ENCODE measurements at regions not wholly inside any gene's neighbourhood (a gene's known extent, or its start where the extent isn't known, plus 50 kb on each side); places are given as distances from the start of the nearest gene placed in this dataset.

DNA sequence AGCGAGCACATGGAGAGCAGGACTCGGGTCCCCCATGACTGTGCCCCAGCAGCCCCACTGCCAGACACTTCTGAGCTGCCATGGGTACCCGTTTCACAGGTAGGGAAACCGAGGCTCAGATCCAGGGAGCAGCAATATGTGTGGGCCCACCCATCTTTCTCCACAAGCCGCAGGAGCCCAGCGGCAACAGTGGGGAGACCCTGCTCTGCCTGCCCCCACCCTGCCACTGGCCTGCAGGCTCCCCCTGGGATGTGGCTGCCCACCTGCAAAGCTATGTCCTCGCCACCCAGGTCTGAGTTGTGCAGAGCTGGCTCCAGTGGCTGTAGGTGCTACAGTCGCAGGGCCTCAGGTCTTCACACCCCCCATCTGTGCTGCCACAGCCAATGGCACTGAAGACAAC is 50.6 kb upstream of the C1QTNF9B start:
- Histone ChIP-seq H3K27ac (no peak overlapping the region), H3K4me1 (replicated peaks in 1 of 2) (no peaks in the 10 kb centered on the region), H3K4me3 (no peak overlapping the region)
- ATAC-seq (replicated peaks in 6 of 8), result no peak
- in situ Hi-C loops (cut with MboI; ENCODE audit: low pct_unique_long_range_greater_than_20kb in 2 of 9, low sequenced_read_pairs in 9 of 9, unreplicated experiment in 9 of 9), result no loop called here
- WGBS, 10 experiments, result no CpG with 5 or more reads among the region's 8 CpGs

DNA sequence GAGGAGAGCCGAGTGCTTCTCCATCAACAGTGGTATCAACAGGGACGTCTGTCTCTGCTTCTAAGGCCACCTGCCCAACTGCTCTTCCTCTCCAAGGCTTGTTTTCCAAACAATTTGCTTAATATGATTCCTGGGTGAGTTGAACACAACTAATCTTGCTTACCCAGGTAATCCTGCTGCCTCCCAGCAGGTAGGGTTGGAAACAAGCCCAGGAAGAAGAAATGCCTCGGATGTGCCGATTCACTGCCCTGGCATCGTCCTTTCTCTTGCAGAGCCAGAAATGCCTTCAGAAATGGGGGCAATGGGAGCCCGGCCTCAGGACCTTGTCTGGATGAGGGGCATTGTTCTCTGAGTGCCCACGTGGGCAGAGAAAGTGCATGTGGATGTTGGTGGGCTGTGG is 51.9 kb upstream of the C1QTNF9B start:
- in situ Hi-C loops (cut with MboI; ENCODE audit: low pct_unique_long_range_greater_than_20kb in 2 of 9, low sequenced_read_pairs in 9 of 9, unreplicated experiment in 9 of 9), result no loop called here
- no peak for ATAC-seq (replicated peaks in 6 of 8)
- Histone ChIP-seq H3K4me3 (no peak overlapping the region), H3K27ac (no peak overlapping the region), H3K4me1 (replicated peaks in 1 of 2) (no peaks in the 10 kb centered on the region)
- WGBS, 10 experiments, result 20 to 96% (median 77%) methylated on average over 1 to 5 of the region's 7 CpGs; no CpG with 5 or more reads in 2 of the 10 experiments

DNA sequence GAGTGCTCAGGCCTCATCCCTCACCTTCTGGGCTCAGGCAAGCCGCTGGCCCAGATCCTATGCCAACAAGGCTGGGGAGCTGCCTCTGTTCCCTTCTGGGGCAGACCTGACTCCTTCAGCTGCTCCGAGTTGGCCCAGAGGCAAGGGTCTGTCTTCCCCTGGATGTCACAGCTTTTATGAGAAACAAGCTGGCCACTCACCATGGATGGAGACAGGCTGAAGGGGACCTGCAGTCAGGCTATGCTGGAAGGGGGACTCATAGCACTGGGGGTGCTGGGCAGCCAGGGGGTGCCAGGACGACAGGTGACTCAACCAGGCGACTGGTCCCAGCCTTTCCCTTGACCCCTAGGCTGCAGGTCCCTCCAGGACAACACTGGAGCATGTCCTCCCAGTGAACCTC is 52.4 kb upstream of the C1QTNF9B start:
- H3K4me1 ChIP-seq (replicated peaks in 1 of 2), result no peaks in the 10 kb centered on the region

DNA sequence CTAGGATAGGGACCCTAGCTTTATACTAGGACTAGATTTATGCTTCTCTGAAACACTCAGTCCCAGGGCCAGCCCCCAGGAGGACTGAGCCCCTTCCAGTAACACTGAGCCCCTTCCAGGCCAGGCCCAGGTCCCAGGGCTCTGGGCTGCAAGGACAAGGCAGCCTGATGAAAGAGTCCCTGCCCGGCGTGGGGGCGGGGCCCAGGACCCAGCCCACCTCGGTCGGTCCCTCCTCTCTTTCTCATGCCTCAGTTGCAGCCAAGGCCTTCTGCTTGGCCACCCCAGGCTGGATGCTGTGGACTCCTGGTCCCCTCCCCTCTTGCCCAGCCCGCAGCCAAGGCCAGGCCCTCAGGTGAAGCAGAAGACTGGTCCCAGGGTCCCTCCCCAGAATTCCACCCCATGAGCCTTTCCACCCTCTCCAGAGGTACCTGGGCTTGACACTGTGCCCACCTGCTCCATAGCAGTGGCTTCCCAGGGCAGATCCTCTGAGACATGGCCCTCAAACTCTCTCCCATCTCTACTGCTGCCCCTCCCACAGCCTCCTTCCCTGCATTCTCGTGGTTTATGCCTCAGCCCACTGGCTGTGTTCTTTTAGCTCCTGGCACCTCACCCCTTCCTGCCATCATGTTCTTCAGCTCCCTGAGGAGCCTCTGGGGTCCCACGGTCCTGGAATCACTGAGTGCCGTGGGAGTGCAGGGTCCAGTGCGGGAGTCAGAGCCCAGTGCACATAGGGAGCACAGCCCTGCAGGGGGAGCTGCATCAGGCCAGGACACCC is 53.6 kb upstream of the C1QTNF9B start:
- WGBS, 10 experiments, result 50 to 100% (median 92%) methylated on average over 1 to 8 of the region's 10 CpGs; no CpG with 5 or more reads in 6 of the 10 experiments
- no peak overlapping the region for H3K27ac ChIP-seq
- no peaks in the 10 kb centered on the region for H3K4me1 ChIP-seq (replicated peaks in 1 of 2)
- no peak overlapping the region for H3K4me3 ChIP-seq
- no peak for ATAC-seq (replicated peaks in 6 of 8)
- in situ Hi-C loops (cut with MboI; ENCODE audit: low pct_unique_long_range_greater_than_20kb in 2 of 9, low sequenced_read_pairs in 9 of 9, unreplicated experiment in 9 of 9), result no loop called here

More for the DNA sequence above, 52.4 kb upstream of the C1QTNF9B start:
- Histone ChIP-seq H3K27ac (no peak overlapping the region), H3K4me3 (no peak overlapping the region)
- in situ Hi-C loops (cut with MboI; ENCODE audit: low pct_unique_long_range_greater_than_20kb in 2 of 9, low sequenced_read_pairs in 9 of 9, unreplicated experiment in 9 of 9), result no loop called here
- no CpG with 5 or more reads among the region's 4 CpGs for WGBS, 10 experiments
- ATAC-seq (replicated peaks in 6 of 8), result no peak

DNA sequence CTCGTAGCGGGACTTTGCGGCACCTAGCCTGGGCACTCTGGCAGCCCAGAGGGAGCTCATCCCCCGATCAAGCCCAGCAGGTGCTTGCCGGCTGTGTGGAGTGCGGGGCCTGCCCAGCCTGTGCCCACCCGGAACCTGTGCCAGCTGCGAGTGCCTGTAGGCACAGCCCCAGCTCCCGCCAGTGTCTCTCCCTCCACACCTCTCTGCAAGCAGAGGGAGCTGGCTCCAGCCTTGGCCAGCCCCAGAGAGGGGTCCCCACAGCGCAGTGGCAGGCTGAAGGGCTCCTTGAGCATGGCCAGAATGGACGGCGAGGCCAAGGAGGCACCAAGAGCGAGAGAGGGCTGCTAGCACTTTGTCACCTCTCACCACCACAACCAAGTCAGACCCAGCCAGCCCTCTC is 55.5 kb upstream of the C1QTNF9B start:
- in situ Hi-C loops (cut with MboI; ENCODE audit: low pct_unique_long_range_greater_than_20kb in 2 of 9, low sequenced_read_pairs in 9 of 9, unreplicated experiment in 9 of 9), result no loop called here
- no peak for ATAC-seq (replicated peaks in 6 of 8)
- Histone ChIP-seq H3K27ac (no peak overlapping the region), H3K4me3 (no peak overlapping the region), H3K4me1 (replicated peaks in 1 of 2) (no peaks in the 10 kb centered on the region)
- WGBS, 10 experiments, result 80 to 100% (median 92%) methylated on average over 1 to 4 of the region's 13 CpGs; no CpG with 5 or more reads in 6 of the 10 experiments

DNA sequence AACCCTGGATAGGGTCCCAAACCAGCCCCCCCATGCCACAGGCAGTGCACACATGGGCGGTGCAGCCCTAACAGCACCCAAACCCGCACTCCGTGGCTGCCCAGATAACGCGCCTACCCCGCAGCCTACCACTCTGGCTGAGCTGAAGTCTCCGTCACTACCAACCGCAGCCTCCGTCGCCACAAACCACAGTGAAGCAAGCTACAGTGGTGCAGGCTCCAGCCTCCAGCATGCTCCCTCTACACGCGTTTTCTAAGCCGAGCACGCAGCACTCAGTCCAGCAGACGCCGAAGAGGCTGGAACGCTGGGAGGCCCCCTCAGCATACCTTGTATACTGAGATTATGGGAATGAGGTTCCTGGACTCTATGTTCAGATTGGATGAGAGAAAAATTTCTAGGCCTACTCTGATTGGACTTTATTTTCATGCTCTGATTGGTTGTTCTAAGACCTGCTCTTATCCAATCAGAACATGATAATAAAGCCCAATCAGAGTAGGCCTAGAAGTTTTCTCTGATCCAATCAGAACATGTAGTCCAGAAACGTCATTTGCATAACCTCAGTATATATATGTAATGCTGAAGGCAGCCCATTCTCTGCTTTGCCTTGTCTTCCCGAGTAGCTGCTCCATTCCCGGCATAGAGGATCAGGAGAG is 56.7 kb upstream of the C1QTNF9B start:
- no peak overlapping the region for H3K4me3 ChIP-seq
- in situ Hi-C loops (cut with MboI; ENCODE audit: low pct_unique_long_range_greater_than_20kb in 2 of 9, low sequenced_read_pairs in 9 of 9, unreplicated experiment in 9 of 9), result no loop called here
- WGBS, 10 experiments, result 50 to 91% (median 79%) methylated on average over 1 to 15 of the region's 20 CpGs; no CpG with 5 or more reads in 3 of the 10 experiments
- no peak overlapping the region for H3K27ac ChIP-seq
- no peak for ATAC-seq (replicated peaks in 6 of 8)
- no peaks in the 10 kb centered on the region for H3K4me1 ChIP-seq (replicated peaks in 1 of 2)

DNA sequence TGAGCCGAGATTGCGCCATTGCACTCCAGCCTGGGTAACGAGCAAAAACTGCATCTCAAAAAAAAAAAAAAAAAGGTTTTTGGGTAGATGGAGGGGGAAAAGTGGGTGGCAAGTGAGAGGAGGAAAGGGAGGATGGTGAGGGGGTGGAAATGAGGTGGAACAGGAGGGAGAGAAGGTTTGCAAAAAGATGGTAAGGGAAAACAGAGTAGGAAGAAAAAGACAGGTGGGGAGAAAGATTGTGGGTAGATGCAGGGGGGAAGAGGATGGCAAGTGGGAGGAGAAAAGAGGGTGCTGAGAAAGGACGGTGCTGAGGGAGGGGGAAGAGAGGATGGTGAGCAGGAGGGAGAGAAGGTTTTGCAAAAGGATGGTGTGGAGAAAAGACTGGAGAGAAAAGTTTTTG is 57.8 kb upstream of the C1QTNF9B start:
- Histone ChIP-seq H3K27ac (no peak overlapping the region), H3K4me3 (no peak overlapping the region), H3K4me1 (replicated peaks in 1 of 2) (no peaks in the 10 kb centered on the region)
- 49 to 100% (median 83%) methylated on average over 2 to 4 of the region's 4 CpGs; no CpG with 5 or more reads in 4 of the 10 experiments for WGBS, 10 experiments
- in situ Hi-C loops (cut with MboI; ENCODE audit: low pct_unique_long_range_greater_than_20kb in 2 of 9, low sequenced_read_pairs in 9 of 9, unreplicated experiment in 9 of 9), result no loop called here
- ATAC-seq (replicated peaks in 6 of 8), result no peak

DNA sequence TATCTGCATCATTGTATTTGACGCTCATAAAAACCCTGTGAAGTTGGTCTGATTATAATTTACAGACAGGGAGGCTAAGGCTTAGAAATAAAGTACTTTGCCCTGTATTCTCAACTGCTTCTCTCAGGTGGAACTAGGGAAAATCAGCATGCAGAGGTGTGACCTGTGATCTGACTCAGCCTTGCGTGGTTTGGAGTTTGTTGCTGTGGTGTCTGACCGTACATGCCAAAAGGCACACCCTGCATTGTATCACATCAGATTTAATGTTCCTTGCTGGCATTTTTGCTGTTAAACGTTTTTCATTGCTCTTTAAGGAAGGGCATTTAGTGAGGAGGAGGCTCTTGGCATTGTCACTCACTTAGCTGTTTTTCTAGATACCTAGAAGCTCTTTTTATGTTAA is 58.8 kb upstream of the C1QTNF9B start:
- 0 to 100% (median 20%) methylated on average over 1 to 3 of the region's 4 CpGs; no CpG with 5 or more reads in 1 of the 10 experiments for WGBS, 10 experiments
- H3K4me1 ChIP-seq (replicated peaks in 1 of 2), result no peaks in the 10 kb centered on the region
- H3K4me3 ChIP-seq, result no peak overlapping the region
- peak in 2 of 8 experiments; percentile 92 to 96 for ATAC-seq (replicated peaks in 6 of 8)
- H3K27ac ChIP-seq, result no peak overlapping the region
- in situ Hi-C loops (cut with MboI; ENCODE audit: low pct_unique_long_range_greater_than_20kb in 2 of 9, low sequenced_read_pairs in 9 of 9, unreplicated experiment in 9 of 9), result no loop called here

DNA sequence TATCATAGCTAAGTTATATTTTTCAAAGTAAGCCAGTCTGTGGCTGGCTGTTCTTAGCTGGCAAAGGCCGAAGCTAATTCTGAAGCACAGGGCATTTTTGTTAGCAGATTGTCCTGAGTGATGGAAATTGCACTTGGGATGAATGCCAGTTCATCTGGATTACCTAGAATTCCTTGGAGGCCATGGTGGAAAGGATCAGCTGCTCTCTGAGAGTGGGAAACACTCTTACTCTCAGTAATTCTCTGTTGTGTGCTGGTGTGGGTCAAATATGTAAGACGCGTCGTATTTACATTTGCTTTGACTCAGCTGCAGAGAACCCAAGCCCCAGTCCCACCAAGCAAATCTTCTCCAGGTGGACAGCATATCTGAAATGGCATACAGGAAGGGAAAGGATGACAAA is 60.7 kb upstream of the C1QTNF9B start:
- 84 to 100% (median 92%) methylated on average over 1 to 4 of the region's 4 CpGs; no CpG with 5 or more reads in 2 of the 10 experiments for WGBS, 10 experiments
- Histone ChIP-seq H3K27ac (no peak overlapping the region), H3K4me1 (replicated peaks in 1 of 2) (no peaks in the 10 kb centered on the region), H3K4me3 (no peak overlapping the region)
- in situ Hi-C loops (cut with MboI; ENCODE audit: low pct_unique_long_range_greater_than_20kb in 2 of 9, low sequenced_read_pairs in 9 of 9, unreplicated experiment in 9 of 9), result no loop called here
- no peak for ATAC-seq (replicated peaks in 6 of 8)

DNA sequence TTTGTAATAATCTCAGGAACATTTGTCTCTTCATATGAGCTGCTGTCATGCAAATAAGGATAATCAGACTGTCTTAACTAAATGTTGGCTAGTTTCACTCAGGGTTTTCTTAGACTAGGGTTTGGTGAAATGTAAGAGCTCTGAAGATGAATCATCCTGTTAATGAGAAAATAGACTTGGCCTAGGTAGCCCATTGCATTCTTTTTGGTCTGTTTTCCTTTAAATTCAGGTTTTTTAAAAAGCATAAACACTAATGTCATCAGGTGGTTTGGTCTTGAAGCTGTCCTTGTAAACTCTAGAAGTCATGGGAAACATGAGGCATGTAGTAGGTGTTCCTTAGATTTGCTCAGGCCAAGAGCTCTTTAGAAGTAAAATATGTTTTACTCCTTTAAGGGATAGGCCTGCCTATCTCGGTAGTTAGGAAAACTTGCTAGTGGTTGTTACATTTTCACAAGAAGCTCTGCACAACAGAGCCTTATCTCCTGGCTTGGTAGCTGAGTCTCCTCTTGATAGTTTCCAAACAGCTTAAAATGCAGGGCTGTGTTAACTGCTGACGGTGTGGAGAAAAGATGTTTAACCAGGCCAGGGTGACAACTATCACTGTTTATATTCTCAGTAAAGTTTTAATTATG is 62.0 kb upstream of the C1QTNF9B start:
- Histone ChIP-seq H3K4me3 (no peak overlapping the region), H3K27ac (no peak overlapping the region), H3K4me1 (replicated peaks in 1 of 2) (no peaks in the 10 kb centered on the region)
- 60 to 89% (median 75%) methylated on average over 1 to 2 of the region's 2 CpGs; no CpG with 5 or more reads in 4 of the 10 experiments for WGBS, 10 experiments
- no peak for ATAC-seq (replicated peaks in 6 of 8)
- in situ Hi-C loops (cut with MboI; ENCODE audit: low pct_unique_long_range_greater_than_20kb in 2 of 9, low sequenced_read_pairs in 9 of 9, unreplicated experiment in 9 of 9), result no loop called here

DNA sequence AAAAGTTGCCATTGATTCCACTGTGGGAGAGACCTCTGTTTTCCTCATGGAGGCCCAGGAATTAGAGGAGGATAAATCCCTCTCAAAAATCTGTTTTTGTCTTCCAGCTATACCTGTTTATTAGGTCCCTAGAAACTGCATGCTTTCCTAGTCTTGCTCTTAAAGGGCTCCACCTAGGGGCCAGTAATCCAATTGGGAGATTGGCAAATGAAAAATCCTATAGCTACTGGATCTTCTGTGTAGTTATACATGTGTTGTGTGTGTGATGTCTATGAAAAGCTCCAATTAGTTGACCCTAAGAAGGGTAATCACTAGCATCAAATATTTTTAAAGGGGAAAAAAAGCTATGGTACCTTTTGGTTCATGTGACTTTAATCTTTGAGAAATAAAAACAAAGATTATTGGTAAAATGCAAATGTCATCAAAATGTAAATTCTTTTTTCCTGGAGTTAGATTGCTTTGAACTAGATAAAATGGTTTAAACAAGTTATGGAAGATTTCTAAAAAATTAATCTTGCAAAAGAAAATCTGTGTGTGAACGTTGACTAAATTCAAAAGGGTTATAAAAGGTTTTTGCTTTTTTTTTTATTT is 63.4 kb upstream of the C1QTNF9B start:
- WGBS, 10 experiments, result 13 to 100% (median 85%) methylated on average over 1 of the region's 1 CpG
- H3K27ac ChIP-seq, result no peak overlapping the region
- peak in 4 of 8 experiments; percentile 38 to 67 (median 59) for ATAC-seq (replicated peaks in 6 of 8)

DNA sequence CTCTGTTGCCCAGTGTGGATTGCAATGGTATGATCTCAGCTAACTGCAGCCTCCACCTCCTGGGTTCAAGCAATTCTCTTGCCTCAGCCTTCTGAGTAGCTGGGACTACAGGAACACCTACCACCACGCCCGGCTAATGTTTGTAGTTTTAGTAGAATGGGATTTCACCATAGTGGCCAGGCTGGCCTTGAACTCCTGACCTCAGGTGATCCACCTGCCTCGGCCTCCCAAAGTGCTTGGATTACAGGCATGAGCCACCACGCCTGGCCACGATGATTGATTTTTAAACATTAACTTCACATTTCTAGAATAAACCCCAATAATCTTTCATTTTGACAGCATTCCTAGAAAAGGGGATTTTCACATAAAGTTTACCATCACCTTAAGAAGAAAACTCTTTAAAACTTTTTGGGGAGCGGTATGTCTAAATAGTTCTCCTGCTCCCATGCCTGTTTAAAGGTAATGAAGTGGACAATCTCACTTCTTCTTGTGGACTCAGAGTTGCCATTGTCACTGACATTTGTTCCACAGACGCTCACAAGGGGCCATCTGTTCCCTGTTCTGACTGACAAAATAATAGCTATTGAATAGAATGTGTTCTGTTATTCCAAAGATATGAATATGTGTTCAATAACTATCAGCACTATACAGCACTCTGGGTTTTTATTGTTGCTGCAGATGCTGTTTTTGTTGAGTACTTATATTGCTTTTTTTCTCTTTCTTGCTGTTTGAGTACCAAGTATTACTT is 66.1 kb upstream of the C1QTNF9B start:
- Histone ChIP-seq H3K27ac (no peak overlapping the region), H3K4me3 (no peak overlapping the region), H3K4me1 (replicated peaks in 1 of 2) (no peaks in the 10 kb centered on the region)
- in situ Hi-C loops (cut with MboI; ENCODE audit: low pct_unique_long_range_greater_than_20kb in 2 of 9, low sequenced_read_pairs in 9 of 9, unreplicated experiment in 9 of 9), result no loop called here
- whole genome bisulfite sequencing, 10 experiments, result 62 to 100% (median 77%) methylated on average over 1 to 7 of the region's 7 CpGs
- ATAC-seq (replicated peaks in 6 of 8), result no peak

More for the DNA sequence above, 63.4 kb upstream of the C1QTNF9B start:
- Histone ChIP-seq H3K4me1 (replicated peaks in 1 of 2) (no peaks in the 10 kb centered on the region), H3K4me3 (no peak overlapping the region)
- in situ Hi-C loops (cut with MboI; ENCODE audit: low pct_unique_long_range_greater_than_20kb in 2 of 9, low sequenced_read_pairs in 9 of 9, unreplicated experiment in 9 of 9), result no loop called here

Data from motor neuron (in vitro differentiated cells).